LoVo (cell line): ENCODE measurements at regions not wholly inside any gene's neighbourhood (a gene's known extent, or its start where the extent isn't known, plus 50 kb on each side); places are given as distances from the start of the nearest gene placed in this dataset.

Experiments
- DNase-seq: peaks from one replicate; pipeline ENCODE4 v3.0.0-alpha.2; 2016; ENCODE audit warnings: low spot score

DNA sequence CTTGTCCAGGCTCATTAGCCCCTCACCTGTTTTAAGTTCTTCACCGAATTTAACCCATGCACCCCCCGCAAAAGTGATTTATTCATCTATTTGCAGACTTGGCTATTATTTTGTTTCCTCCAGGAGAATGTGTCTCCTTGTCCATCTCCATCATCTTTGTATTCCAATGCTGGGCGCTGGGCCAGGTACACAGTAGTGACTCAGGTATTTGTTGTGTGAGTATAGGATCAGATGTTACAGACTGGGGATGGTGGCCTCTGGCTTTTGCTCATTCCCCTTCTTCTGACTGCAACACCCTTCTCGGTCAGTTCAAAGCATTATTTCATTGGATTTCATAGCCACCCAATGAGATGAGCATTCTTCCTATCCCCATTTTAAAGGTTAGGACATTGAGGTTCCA lies 408.2 kb downstream of the MN1 start:
- DNase-seq: no peak

DNA sequence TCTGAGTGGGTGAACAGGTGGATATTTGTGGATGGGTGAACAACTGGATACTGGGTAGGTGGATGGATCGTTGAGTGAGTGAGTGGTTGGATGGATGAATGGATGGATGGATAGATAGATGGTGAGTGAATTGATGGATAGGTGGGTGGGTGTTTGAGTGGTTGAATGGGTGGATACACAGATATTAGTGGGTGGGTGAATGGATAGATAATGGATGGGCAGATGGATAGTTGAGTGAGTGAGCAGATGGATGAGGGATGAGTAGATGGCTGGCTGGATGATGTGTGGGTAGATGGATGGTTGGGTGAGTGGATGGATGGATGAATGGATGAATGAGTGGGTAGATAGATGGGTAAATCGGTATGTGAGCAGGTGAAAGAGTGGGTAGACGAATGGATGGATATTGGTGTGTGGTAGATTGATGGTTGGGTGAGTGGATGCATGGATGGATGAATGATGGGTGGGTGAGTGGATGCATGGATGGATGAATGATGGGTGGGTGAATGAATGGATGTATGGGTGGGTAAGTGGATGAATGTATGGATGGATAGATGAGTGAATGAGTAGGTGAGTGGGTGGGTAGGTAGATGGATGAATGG lies 406.7 kb downstream of the MN1 start:
- DNase-seq: no peak

DNA sequence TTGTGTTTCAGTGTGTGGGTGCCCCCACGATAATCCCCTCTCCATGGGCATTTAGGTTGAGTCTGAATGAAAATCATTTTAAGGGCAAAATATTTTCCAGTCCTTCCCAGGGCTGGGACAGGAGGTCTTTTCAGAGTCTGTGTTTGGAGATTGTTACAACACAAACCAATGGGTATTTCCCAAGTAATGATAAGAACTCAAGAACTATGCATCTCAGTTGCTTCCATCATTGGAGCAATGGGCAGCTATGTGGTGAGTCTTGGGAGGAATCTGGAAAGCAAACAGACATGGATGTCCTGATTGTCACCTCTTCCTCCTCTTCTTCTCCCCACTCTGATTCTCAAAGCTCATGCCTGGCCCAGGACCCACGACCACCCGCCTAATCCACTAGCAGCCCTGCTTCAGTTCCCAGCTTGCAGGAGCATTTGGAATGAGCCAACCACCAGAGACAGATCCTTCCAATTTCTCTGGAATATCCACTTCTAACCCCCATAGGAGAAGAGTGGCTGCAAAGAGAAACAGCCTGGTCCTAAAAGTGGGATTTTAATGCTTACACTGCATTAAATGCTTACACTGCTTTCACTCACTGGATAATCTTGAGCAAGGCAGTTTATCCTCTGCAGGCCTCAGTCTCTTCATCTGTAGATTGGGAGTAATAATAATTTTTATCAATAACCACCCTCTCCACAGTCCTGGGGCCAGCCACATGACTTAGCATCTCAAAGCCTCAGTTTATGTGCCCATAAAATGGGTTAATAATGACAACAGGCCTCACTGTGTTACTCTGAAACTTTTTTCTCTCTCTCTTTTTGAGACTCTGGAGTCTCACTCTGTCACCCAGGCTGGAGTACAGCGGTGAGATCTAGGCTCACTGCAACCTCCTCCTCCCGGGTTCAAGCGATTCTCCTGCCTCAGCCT lies 404.3 kb downstream of the MN1 start:
- no peak for DNase-seq

DNA sequence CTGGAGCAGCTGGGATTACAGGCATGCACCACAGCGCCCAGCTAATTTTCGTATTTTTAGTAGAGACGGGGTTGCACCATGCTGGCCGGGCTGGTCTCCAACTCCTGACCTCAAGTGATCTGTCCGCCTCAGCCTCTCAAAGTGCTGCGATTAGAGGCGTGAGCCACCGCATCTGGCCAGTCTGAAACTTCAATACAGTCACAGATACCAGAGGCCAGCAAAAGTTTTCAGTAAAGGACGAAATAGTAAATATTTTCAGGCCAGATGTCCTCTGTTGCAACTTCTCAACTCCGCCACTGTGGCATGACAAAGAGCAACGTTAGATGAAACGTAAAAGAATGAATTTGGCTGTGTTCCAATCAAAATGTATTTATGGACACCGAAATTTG lies 403.6 kb downstream of the MN1 start:
- no peak for DNase-seq

DNA sequence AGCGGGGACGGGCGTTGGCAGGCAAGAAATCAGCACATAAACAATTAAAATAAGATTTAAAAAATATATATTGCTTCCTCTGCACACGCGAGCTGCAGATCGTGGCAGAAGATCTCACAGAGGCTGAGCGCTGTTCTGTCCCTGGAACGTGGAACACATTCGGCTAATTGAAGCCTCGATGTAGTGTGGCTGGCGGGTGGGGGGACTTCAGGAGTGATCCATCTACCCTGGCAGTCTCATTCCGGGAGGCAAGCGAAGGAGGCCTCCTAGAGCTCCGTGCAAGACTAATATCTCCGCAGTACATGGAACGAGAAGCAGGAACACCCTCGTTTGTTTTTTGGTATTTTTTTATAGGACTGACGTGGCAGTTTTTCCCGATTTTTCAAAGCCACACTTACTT lies 402.4 kb downstream of the MN1 start:
- DNase-seq: no peak

DNA sequence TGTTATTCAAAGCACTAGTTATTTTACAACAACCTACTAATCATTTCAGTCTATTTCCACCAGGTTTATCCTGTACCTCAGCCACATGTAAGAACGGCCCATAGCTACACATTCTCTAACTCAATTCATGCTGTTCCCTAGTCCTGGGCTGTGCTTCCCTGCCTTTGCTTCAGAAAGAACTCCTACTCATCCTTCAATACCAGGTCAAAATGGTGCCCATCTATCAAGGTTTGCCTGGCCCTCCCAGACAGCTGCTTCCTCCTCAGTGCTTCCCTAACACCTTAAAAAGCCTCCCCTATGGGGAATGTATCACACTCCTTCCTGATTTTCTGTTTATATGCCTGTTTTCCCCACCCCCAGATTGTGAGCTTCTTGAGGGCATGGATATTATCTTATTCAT lies 400.7 kb downstream of the MN1 start:
- no peak for DNase-seq

DNA sequence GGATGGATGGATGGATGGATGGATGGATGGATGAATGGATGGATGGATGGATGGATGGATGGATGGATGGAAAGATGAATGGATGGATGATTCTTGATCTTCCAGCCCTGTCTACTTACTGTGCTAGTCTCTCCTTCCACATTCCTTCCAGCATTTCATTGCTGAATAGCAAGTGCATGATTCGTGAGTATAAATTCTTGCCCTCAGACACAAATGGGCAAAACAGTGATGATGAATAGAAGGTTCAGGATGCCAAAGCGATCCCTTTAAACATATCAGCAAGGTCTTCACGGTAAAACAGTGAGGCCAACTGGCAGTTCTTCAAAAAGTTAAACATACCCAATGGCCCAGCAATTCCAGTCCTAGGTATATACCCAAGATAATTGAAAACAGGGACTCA lies 400.2 kb downstream of the MN1 start:
- no peak for DNase-seq

DNA sequence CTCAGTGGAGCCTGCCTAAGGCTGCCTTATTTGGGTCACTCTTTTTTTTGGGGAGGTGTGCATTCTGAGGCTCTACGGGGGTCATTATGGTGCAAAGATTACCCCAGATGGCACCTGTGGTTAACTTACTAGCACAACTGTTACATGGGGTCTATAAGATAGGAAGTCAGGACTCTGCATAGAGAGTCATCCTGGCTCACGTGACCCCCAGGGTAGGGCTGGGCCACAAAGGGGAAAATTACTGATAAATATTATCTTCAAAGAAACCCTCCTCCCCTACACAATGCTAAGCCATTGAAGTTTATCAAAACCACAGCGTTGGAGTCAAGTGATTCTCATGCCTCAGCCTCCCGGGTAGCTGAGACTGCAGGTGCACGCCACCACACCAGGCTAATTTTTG lies 397.1 kb downstream of the MN1 start:
- no peak for DNase-seq

DNA sequence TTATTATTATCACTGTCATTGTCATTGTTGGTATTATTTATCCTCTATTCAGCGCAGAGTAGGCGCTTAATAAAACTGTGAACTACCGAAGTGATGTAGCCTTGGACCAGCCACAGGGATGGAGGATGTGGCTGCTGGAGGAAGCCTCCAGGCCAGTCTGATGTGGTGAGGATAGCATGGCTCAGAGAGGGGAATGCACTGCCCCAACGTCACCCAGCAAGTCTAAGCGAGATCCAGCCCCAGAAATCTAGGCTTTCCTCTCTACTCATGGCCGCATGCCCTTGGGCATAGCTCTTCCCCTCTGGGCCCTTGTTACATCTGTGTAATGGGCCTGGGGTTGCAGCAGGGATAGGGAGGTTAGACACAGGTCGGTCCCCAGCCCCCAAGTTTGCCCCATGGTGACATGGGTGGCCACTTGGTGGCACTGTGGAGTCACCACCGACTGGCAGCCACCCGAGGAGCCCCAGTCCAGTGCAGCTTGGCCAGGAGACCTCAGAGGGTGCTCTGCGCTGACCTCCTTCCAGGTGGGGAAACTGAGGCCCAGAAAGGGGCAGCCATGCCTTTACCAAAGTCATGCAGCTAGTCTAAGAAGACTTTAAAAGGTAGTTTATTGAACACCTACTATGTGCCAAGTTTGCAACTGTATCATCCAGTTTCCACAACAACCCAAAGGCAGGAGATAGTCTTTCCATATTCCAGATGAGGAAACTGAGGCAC lies 395.7 kb downstream of the MN1 start:
- DNase-seq: peak; percentile 22

DNA sequence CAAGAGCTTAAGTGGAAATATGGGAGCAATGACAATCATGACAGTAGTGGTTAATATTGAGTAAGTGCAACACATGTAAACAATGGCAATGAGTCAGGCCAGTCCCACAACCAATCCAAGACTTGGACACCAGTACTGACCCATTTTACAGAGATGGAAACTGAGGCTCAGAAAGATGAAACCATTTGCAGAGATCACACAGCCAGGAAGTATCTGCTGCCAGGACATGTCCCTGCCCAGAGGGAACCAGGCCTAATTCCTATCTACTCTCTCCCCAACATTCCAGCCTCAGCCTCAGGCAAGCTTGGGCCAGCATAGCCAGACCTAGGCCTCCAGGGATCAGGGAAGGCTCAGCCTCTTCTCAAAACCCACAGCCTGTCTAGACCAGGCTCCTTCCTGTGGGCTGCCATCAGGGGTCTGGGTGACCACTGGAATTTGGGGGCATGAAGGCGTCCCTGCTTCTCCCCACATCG lies 395.1 kb downstream of the MN1 start:
- DNase-seq: no peak

DNA sequence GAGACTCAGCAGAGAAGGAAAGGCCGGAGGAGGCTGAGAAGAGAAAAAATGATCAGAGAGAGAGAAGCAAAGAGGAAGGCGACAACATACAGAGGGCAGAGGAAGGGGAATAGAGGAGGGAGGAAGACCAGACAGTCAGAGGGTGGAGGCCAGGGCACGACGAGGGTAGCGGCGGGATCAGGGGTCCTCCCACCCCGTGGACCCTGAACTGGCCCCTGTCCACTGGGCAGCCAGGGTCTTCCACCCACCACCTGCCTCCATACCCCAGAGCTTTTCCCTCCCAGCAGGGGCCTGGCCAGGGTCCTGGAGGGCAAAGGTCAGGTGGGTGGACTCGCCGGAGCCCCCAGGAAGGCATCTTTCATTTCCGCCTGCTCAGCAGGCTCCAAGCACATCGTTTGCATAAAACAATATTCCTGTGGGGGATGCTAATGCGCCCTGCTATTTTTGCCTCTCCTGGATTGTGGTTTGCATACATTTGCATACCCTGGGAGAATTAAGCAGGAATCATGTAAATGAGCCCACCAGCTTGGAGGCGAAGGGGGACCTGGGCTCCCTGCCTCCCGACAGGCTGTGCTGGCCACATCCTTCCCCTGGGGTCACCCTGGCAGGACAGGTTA lies 394.1 kb downstream of the MN1 start:
- no peak for DNase-seq

DNA sequence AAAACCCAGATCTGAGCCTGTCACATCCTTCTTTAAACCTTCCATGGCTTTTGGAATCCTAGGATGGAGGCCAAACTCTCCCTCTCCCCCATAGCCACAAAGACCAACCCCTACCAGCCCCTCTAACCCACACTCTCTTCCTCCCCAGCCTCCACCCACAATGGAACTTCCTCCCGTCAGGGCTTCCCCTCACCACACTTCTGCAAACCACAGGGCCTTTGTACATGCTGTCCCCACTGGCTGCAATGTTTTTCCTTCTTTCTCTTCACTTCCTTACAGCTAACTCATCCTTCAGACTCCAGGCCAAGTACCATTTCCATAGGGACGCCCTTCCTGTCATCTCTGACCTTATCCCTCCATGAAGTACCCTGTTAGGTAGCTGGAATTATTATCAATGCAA lies 393.5 kb downstream of the MN1 start:
- DNase-seq: no peak

DNA sequence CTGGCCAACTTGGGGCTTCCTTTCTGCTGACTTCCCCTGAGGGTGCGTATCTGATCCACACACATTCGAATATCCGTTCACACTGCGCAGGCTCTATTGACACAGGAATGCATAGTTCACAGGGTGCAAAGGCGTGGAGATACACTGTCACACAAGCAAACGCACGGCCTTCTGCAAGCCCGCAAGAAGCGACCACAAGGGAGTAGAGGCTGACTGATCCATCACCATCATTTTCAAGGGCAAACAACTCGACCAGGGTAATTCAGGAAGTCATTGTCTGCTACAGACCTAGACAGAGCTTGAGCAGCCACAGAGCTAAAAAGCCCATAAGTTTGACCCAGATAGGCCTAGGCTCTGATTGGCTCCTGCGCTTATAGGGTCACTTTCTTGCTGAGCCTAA lies 392.3 kb downstream of the MN1 start:
- no peak for DNase-seq

DNA sequence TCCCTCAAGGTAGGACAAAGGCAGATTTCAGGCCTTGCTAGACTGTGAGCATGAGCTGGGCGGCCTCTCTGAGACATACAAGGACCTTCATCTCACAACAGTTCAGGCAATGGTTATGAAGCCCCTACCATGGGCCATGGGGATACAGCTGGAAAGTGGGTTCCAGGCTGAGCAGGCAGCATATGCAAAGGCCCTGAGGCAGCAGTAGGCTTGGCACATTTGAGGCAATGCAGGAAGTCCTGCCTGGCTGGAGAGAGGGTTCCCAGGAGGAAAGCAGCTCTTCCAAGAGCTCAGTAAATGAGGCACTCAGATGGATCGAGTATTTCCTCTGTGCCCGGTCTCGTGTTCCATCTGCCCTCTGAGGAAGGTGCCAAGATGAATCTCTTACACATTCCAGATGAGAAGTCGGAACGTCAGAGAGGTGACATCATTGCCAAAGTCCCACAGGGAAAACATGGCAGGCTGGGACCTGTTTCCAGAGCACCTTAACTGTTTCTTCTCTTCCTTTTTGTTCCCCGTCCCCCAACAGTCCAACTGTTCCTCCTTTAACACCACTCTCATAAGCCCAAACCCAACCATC lies 388.6 kb downstream of the MN1 start:
- no peak for DNase-seq

DNA sequence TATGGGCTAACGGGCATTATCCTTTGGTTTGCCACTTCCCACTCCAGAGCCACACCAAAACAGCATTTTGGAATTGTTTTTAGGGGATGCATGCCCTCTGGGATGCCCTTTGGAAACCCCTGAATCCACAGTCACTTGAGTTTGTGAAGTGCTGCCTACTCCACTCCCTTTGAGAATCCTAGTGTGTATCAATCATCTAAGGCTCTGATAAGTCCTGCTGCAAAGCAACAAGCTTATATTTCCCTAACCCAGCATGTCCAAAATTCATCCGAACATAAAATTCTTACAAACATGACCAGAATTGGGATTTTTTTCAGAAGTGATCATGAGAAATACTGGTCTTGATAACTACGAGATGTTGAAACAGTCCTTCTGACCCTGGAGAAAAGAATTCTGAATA lies 387.9 kb downstream of the MN1 start:
- no peak for DNase-seq

DNA sequence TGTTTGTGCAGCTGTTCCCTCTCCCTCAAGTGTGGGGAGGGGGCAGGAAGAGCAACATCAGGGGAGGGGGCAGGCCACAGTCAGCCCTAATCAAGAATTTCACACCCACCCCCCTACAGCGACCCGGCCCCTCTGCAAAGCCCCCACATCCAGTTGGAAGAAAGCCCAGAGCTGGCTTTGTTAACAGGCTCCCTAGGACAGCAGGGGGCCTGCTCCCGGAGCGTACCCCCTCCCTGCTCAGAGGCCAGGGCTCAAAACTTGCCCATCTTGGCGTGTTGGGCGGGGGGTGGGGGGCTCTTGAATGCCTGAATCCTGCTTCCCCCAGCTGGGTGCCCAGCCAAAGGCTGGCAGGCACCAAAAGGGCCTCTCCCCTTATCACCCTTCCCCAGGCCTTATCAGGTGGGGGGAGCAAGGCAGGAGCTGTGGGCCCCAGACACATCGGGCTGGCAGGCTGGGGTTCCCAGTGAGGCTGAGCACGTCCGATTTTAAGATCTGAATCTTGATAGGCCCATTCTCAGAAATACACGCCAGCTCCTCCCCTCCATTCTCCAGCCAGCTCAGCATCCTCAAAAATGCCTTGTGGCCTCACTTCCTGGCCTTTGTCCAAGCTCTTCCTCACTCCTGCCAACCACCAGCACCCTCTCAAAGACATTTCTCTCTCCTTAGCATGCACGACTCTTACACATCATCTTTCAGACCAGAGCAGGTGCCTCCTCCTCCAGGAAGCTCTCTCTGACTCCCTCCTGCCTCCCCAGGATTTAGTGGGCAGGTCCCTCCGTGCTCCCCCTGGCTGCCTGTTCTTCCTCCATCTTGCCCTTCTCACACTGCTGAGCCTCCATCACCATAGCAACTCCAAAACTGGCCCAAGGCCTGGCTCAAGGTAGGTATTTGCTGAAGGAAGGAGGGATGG lies 384.8 kb downstream of the MN1 start:
- DNase-seq: peak; percentile 22

DNA sequence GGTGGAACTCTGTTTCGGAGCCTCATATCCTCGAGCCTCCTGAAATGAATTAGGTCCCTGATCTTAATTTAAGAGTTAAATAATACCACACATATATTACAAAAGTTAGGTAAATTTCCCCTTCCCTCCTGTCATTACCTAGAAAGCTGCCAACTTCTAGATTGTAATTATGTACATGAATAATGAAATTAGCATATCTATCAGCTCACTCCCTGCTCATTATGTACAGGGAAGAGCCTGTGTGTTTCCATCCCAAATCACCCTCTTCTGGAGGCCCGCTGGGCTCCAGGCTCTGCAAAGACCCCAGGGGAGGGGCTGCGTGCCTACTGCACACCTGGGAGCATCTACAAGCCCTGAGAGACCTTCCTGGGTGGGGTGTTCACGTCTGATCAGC lies 384.1 kb downstream of the MN1 start:
- DNase-seq: no peak

DNA sequence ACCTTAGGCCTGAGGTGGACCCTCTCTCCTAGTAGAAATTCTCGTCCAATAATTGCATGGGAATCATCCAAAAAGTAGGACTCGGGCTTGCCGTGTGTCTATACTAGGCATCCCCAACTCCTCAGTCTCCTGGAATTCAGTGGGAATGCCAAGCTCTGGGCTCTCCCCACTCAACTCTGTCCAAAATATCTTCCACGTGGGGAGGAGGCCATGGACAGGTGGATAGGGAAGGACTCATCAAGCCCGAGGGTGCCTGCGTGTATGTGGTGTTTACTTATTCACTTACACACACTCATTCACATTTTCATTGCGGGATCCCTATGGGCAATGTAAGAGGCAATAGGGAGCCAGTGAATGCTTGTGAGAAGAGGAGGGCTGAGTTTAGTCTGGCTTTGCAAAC lies 383.3 kb downstream of the MN1 start:
- no peak for DNase-seq

DNA sequence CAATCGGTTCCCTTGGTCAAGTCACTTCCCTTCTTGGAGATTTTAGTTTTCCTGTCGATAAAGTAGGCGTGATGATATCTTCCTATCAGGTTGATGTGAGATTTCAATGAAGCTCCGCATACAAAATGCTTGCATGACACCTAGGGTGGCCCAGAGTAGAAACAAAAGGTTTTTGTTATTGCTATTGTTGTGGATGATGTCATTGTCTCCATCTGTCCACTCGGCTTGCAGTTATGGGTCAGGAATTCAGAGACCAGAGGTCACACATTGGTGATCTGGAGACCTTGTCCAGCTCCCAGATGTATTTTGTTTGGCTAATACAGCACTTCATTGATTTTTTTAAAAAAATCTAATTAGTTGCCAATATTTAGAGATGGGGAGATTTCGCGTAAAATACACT lies 382.1 kb downstream of the MN1 start:
- DNase-seq: no peak

DNA sequence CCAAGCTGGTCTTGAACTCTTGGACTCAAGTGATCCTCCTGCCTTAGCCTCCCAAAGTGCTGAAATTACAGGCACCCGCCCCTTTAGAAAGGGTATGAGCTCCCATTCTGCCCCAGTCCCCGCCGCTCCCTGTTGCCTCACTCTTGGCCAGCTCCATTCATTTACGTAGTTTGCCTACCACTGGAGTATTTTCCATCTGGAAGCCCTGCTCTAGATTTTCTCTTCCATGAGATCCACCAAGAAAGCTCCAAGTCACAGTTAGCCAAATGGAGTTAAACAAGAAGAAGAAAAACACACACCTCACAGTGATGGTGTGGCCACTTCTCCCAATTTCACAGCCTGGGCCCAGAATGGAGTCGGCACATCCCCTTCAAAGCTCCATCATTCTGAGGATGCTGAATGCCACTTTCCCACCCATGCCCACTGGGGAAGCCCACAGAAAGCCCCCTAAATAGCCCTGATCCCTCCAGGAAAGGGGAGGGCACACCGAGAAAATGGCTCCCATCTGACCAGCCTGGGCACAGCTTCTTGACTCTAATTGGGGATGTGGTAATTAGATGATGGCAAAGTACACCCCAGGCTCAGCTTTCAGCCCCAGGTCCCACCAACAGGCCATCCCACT lies 381.2 kb downstream of the MN1 start:
- no peak for DNase-seq
